Midbrain (tissue), 1 donor: ENCODE measurements at regions not wholly inside any gene's neighbourhood (a gene's known extent, or its start where the extent isn't known, plus 50 kb on each side); places are given as distances from the start of the nearest gene placed in this dataset.

ENCODE experiments used
- DNase-seq: peaks from one replicate; lab custom pipeline; 2025; lab: John Stamatoyannopoulos, UW

DNA sequence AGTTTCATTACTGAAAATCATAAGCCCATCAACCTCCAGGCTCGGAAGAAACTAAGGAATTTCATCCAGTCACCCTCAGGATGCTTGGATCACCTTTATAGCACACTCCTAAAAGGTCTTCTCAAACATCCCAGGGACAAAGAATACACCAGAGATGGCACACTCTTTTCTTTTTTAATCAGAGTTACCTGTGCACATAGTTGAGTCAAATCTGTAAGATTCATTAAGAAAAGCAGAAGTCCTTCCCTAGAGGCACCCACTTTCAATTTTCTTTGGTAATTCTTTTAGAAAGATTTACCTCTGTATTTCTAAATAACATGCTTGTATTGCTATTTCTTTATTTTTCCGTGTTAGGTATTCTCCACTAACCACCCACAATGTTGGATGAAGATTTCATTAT, 50.6 kb upstream of the IL6 start:
- DNase-seq: no peak

GRCh38 chr7:22675917-22676343, 51.1 kb upstream of the IL6 start:
- DNase-seq: no peak

DNA sequence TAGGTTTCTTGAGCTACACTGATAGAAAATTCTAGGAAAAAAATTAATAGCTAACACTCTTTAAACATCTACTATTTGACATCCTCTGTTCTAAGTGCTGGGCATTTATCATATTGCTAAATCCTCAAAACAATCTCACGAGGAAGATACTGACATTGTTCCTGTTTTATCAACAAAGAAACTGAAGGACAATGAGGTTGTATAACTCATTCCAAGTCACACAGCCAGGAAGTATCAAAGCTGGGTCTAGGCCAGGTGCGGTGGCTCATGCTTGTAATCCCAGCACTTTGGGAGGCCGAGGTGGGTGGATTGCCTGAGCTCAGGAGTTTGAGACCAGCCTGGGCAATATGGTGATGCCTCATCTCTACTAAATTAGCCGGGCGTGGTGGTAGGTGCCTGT, 51.6 kb upstream of the IL6 start:
- DNase-seq: no peak

- no peak for DNase-seq
These were observed 53.9 kb upstream of the IL6 start for GRCh38 chr7:22672846-22673680.

- DNase-seq: no peak
These were observed 55.7 kb upstream of the IL6 start for GRCh38 chr7:22671177-22671879.

- DNase-seq: no peak
These were observed 56.6 kb upstream of the IL6 start for GRCh38 chr7:22670422-22670815.

DNA sequence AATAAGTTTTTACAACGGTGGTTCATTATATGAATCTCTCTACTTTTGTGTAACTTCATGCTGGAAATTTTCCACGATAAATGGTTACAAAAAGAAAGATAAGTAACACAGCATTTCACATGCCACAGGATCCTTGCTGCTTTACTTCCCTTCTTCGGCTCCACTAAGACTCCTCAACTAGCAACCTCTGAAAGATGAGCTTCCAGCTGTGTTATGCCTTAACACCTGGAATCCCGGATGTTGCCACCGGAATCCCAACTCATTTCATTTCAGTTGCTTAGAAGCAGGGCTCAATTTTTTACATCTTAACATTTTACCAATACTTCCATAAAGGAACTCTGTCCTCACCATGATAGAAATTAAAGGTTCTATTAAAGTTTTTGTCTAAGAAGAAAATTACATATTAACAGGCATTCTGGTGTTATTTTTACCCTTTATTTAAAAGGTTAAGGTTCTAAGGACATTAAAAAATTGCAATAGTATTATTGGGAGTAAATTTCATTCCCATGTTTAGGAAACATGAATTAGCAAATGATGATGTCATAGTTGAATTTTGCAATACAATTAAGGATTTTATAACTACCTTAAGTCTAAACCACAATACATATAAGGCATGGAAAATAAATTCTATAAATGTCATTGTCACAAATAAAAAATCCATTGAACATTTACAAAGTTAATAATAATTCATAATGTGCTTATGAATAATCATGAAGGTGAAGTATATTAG, 57.1 kb upstream of the IL6 start:
- no peak for DNase-seq

GRCh38 chr7:22668971-22669401, 58.0 kb upstream of the IL6 start:
- DNase-seq: no peak

DNA sequence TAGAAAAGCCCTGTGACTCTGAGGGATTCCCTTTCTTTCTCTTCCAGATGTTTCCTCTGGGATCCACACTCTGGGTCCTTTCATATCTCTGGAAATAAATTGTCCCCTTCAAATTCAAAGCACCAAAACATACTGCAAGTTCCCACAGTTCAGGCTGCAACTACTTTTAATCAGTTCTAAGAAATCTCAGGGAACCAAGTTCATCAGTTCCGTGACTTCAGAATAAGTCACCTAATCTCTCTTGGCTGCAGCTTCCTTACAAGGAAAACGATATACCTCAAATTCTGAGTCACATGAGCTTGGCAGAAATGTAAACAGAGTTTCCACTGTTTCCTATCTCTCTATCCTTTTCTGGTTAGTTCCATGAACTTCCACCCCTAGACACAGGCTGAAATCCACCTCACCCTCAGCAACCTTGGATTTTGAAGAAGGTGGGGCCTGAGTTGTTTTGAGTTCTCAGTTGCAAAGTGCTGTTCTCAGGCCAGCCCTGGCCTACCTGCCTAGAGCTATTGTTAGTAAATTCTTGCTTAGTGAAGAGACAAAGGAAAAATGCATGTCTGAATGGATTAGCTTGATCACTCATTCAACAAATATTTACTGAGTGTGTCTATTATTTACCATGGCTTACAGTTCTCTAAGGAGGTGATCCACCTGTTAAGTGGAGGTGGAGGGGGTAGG, 59.3 kb upstream of the IL6 start:
- no peak for DNase-seq

GRCh38 chr7:22667187-22667561, 59.8 kb upstream of the IL6 start:
- no peak for DNase-seq

DNA sequence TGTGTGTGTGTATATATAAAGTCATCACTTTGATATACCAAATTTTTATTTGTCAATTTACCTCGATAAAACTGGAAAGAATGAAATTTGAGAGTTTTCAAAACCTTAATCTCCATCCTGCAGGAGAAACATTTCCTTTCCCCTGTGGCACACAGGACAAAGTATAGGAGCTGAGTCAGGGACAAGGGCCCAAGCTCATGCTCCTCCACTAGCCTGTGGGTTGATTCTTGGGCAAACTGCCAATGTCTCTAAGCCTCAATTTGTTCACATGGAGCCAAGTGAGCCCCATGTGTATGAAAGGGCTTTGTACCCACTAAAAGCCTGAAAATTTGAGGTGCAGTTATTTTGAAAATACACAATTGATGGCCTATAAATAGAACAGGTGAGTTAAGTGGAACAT, 60.3 kb upstream of the IL6 start:
- no peak for DNase-seq

- DNase-seq: no peak
These were observed 61.1 kb upstream of the IL6 start for GRCh38 chr7:22665923-22666322.

- no peak for DNase-seq
These were observed 61.8 kb upstream of the IL6 start for GRCh38 chr7:22664988-22665798.

DNA sequence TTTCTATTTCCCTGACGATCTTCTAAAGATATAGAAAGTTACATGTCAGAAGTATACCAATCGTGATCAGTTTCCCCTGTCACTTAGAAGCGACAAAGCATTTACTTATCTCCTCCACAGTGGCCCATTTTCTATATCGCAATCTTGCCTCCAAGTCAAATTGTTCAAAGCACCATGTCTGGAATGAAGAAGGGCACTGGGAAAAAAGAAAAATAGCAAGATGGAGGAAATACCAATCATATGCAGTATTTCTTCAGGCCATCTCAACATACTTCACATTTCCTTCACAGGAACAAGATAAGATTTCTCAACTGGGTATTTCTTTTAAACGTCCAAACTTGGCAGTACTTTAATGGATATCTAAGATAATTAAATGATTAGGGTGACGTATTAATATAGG, 63.3 kb upstream of the IL6 start:
- DNase-seq: no peak

GRCh38 chr7:22663357-22663718, 63.7 kb upstream of the IL6 start:
- no peak for DNase-seq

DNA sequence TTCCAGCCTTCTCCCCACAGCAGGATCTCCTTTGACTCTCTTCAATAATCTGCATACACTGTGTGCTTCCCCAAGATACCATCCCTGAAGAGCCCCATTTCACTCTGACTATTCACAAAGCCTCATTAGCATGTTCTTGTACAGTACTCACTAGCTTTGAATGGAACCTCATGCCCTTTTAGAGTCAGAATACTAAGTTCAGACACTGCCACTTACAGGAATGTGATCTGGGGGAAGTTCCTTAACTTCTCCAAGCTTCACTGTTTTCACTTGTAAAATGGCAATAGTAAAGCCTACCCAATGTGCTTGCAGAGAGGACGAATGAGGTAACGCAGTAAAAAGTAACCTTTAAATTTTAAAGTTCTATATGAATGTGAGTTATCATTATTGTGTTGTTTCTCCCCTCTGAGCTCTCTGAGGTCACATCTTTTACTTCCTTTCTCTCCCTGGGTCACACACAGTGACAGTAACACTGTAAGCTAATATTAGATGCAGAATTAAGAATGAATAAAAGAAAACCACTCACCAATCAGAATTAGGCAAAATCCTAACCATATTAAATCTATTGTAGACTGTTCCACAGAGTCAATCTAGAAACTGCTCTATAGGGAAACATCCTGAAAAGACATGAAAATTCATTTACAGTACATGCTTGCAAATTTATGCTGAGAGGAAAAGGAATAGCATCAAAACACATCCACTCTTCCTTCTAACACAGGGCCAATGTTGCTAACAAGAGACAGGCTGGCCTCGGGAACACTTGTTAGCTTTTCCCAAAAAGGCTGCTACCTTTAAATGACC, 64.2 kb upstream of the IL6 start:
- DNase-seq: no peak

DNA sequence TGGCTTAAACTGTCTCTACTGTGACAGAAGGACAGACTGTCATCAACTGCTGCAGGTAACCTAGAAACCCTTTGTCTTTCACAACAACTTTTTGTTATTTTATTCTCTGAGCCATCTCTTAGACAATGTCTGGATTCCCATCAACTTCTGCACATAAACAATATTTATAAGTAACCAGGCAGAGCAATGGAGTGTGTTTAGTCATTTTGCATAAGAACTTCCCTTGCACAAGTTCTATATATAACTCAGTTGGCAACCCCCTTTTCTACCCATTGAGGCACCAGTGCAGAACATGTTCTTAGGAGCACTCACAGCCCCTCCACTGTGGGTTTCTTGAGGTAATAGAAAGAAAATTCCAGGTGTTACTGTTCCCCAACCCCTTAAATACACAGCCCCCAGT, 65.0 kb upstream of the IL6 start:
- no peak for DNase-seq

DNA sequence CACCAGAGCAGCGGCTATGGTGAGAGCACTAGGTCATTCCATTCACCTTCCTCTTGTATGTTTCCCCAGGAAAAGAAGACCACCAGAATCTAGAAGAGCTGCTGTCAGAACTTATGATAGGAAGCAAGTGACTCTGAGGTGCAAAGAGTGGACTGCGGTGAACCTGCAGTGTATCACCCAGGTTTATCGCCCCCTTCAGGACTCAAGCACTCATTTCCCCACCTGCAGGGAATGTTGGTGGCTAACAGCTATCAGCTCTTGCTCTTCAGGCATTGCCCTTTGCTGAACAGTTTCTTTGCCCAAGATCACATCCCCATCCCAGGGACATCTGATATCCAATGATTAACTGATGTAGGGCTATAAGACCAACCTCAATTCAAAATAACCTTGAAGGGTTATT, 66.3 kb upstream of the IL6 start:
- no peak for DNase-seq

DNA sequence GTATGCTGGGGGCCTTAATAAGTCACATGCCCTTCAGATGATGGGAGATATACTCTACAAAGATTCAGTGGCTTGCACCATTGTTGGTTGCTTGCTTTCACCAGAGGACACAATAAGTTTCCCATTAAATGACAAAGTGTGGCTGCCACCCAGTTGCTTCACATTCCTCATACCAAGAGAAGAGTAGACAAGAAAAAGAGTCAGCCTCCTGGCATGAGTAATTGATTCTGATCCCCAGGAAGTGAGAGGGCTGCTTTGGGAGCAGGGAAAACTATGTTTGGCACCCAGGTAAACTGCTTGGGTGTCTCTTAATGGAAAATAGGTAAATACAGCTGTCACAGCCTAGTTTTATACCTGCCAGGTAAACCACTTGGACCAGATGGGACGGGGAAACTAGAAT, 66.7 kb upstream of the IL6 start:
- no peak for DNase-seq

DNA sequence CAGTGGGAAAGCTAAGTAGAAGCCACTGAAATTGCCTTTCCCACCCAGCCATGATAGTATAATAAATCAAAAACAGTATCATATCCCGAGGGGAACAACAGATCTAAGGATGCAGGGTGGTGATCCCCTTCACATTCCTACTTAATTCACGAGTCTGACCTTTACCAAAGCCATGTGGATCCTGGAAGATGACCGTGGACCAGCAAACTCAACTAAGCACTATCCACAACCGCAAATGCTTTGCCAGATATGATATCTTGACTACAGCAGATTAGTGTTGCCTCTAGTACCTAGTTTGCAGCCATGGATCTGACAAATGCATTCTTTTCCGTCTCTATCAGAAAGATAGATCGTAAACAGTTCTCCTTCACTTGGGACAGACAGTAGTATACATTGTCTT, 67.3 kb upstream of the IL6 start:
- DNase-seq: no peak

- DNase-seq: no peak
These were observed 69.0 kb upstream of the IL6 start for GRCh38 chr7:22658031-22658430.
